H1 (cell line): ENCODE measurements at regions not wholly inside any gene's neighbourhood (a gene's known extent, or its start where the extent isn't known, plus 50 kb on each side); places are given as distances from the start of the nearest gene placed in this dataset.
A peak's percentile ranks its signal among the peaks of the same experiment; 100 is the strongest.

Experiments used
- CTCF ChIA-PET: fragments of 300-600 bp; sonication (Branson Sonifier 250); formaldehyde crosslinking; loops from one replicate; lab custom pipeline; 2021; ENCODE audit not compliant: partially characterized antibody; lab: Charles Lee
- POLR2A ChIA-PET: fragments of 300-600 bp; sonication (Branson Sonifier 250); formaldehyde crosslinking; loops from one replicate; lab custom pipeline; 2021; ENCODE audit warnings: inconsistent platforms; ENCODE audit not compliant: partially characterized antibody; lab: Charles Lee
- DNase-seq, 2 experiments: peaks; one replicate each; pipeline versions ENCODE4 v3.0.0 to v3.0.0-alpha.2; 2010 to 2022; ENCODE audit warnings: low spot score in 2 of 2, low read depth in 1 of 2, mixed read lengths in 1 of 2
- FAIRE-seq: peaks from 2 replicates; lab custom pipeline; 2011; peaks lifted over from hg19 to GRCh38; lab: Jason Lieb, UNC
- H2AFZ ChIP-seq: 2 replicates; pipeline ENCODE4 v1.8.1; 2012; ENCODE audit warnings: low read length, inconsistent platforms
- H2AK5ac ChIP-seq: 2 replicates; pipeline ENCODE4 v1.6.1; 2013; ENCODE audit warnings: low read depth, low read length
- H2BK120ac ChIP-seq: replicated peaks from 2 replicates; pipeline ENCODE3; 2013; ENCODE audit warnings: low read depth, low read length, inconsistent platforms
- H2BK12ac ChIP-seq: 2 replicates; pipeline ENCODE4 v1.6.1; 2013; ENCODE audit warnings: low read depth, low read length
- H2BK15ac ChIP-seq: 2 replicates; pipeline ENCODE4 v1.6.1; 2013; ENCODE audit warnings: low read length
- H2BK20ac ChIP-seq: 2 replicates; pipeline ENCODE4 v1.6.1; 2013; ENCODE audit warnings: low read length
- H2BK5ac ChIP-seq: 2 replicates; pipeline ENCODE4 v1.6.1; 2013; ENCODE audit warnings: low read depth, low read length
- H3K14ac ChIP-seq: 2 replicates; pipeline ENCODE4 v1.6.1; 2013; ENCODE audit warnings: inconsistent platforms; ENCODE audit not compliant: insufficient read length
- H3K18ac ChIP-seq: 2 replicates; pipeline ENCODE4 v1.6.1; 2013; ENCODE audit warnings: low read length; ENCODE audit errors: extremely low read depth
- H3K23ac ChIP-seq: 2 replicates; pipeline ENCODE4 v1.6.1; 2013; ENCODE audit warnings: inconsistent platforms; ENCODE audit not compliant: insufficient read length
- H3K23me2 ChIP-seq: 2 replicates; pipeline ENCODE4 v1.6.1; 2013; ENCODE audit warnings: low read depth, low read length
- H3K27ac ChIP-seq: 2 replicates; pipeline ENCODE4 v1.6.1; 2011; ENCODE audit warnings: low read depth, low read length, inconsistent platforms
- H3K27me3 ChIP-seq, 4 experiments: replicated peaks in 1 of 4; 1 replicate in 1 of 4; 2 replicates in 3 of 4; pipeline versions ENCODE4 v1.6.1 to v1.8.1; 2011 to 2013; ENCODE audit warnings: low read length in 3 of 4, mild to moderate bottlenecking in 3 of 4, inconsistent platforms in 2 of 4, mixed read lengths in 2 of 4, moderate library complexity in 1 of 4; ENCODE audit not compliant: control insufficient read depth in 3 of 4, insufficient read depth in 3 of 4; ENCODE audit errors: extremely low read depth in 1 of 4
- H3K36me3 ChIP-seq, 4 experiments: 2 replicates each; pipeline versions ENCODE4 v1.6.1 to v1.8.1; 2011 to 2013; ENCODE audit warnings: mild to moderate bottlenecking in 4 of 4, low read length in 3 of 4, moderate library complexity in 2 of 4, control low read depth in 1 of 4, inconsistent platforms in 1 of 4; ENCODE audit not compliant: insufficient read depth in 4 of 4, control insufficient read depth in 2 of 4
- H3K4ac ChIP-seq: replicated peaks from 2 replicates; pipeline ENCODE3; 2013; ENCODE audit warnings: low read length, low read depth, mixed read lengths, inconsistent platforms; ENCODE audit not compliant: insufficient read length
- H3K4me1 ChIP-seq, 4 experiments: replicated peaks in 1 of 4; 1 replicate in 1 of 4; 2 replicates in 3 of 4; pipeline versions ENCODE4 v1.6.1 to v1.8.1; 2011 to 2013; ENCODE audit warnings: low read length in 3 of 4, inconsistent platforms in 2 of 4, mixed read lengths in 1 of 4; ENCODE audit not compliant: insufficient read depth in 4 of 4, control insufficient read depth in 3 of 4
- H3K4me2 ChIP-seq, 2 experiments: 2 replicates each; pipeline versions ENCODE4 v1.6.1 to v1.8.1; 2011 to 2013; ENCODE audit warnings: low read depth in 2 of 2, low read length in 2 of 2, control low read depth in 1 of 2, inconsistent platforms in 1 of 2, mild to moderate bottlenecking in 1 of 2; ENCODE audit not compliant: insufficient read depth in 1 of 2
- H3K4me3 ChIP-seq, 4 experiments: fragments of 200-600, 300-600 bp in 1 of 4; sonication (generic), shearing (Covaris generic), sonication (Bioruptor Twin) in 1 of 4; 2 replicates each; pipeline versions ENCODE4 v1.5.1 to v1.8.1; 2011 to 2016; ENCODE audit warnings: low read length in 4 of 4, low read depth in 3 of 4, control low read depth in 2 of 4, inconsistent platforms in 2 of 4, mild to moderate bottlenecking in 2 of 4, mixed read lengths in 1 of 4, moderate library complexity in 1 of 4; ENCODE audit not compliant: insufficient read depth in 2 of 4; ENCODE audit errors: extremely low read depth in 1 of 4
- H3K56ac ChIP-seq: replicated peaks from 2 replicates; pipeline ENCODE3; 2013; ENCODE audit warnings: low read depth, mild to moderate bottlenecking, mixed read lengths, low read length, inconsistent platforms; ENCODE audit not compliant: insufficient read length
- H3K79me1 ChIP-seq: 2 replicates; pipeline ENCODE4 v1.6.1; 2013; ENCODE audit warnings: low read depth, low read length, control low read depth
- H3K79me2 ChIP-seq, 2 experiments: 2 replicates each; pipeline versions ENCODE4 v1.6.1 to v1.8.1; 2012 to 2013; ENCODE audit warnings: low read length in 2 of 2, mild to moderate bottlenecking in 2 of 2, inconsistent platforms in 1 of 2; ENCODE audit not compliant: insufficient read depth in 2 of 2, control insufficient read depth in 1 of 2
- H3K9ac ChIP-seq, 4 experiments: replicated peaks in 1 of 4; 1 replicate in 1 of 4; 2 replicates in 3 of 4; pipeline versions ENCODE4 v1.6.1 to v1.8.1; 2011 to 2013; ENCODE audit warnings: low read depth in 3 of 4, low read length in 3 of 4, control low read depth in 2 of 4, mild to moderate bottlenecking in 2 of 4, moderate library complexity in 2 of 4, inconsistent platforms in 1 of 4; ENCODE audit errors: extremely low read depth in 1 of 4
- H3K9me3 ChIP-seq, 2 experiments: 2 replicates each; pipeline versions ENCODE4 v1.6.1 to v1.8.1; 2012 to 2013; ENCODE audit warnings: mild to moderate bottlenecking in 2 of 2, moderate library complexity in 2 of 2, control low read depth in 1 of 2, inconsistent platforms in 1 of 2, low read depth in 1 of 2, low read length in 1 of 2, mixed read lengths in 1 of 2; ENCODE audit not compliant: insufficient read depth in 2 of 2
- H4K20me1 ChIP-seq, 2 experiments: replicated peaks in 1 of 2; 2 replicates each; pipeline versions ENCODE3 to v1.8.1; 2011 to 2013; ENCODE audit warnings: inconsistent platforms in 2 of 2, low read length in 2 of 2, mild to moderate bottlenecking in 1 of 2; ENCODE audit not compliant: insufficient read depth in 2 of 2, control insufficient read depth in 1 of 2
- H4K5ac ChIP-seq: 2 replicates; pipeline ENCODE4 v1.6.1; 2013; ENCODE audit warnings: low read length, low read depth, mixed read lengths, inconsistent platforms; ENCODE audit not compliant: insufficient read length
- H4K8ac ChIP-seq: 2 replicates; pipeline ENCODE4 v1.8.0; 2013; ENCODE audit warnings: mild to moderate bottlenecking, moderate library complexity, low read length, inconsistent platforms; ENCODE audit not compliant: insufficient read depth; ENCODE audit errors: extremely low read depth
- H4K91ac ChIP-seq: replicated peaks from 2 replicates; pipeline ENCODE3; 2013; ENCODE audit warnings: low read length, mixed read lengths, inconsistent platforms; ENCODE audit not compliant: insufficient read length
- BACH1 ChIP-seq: IDR thresholded peaks from 2 replicates; pipeline ENCODE4 v1.6.1; 2012; ENCODE audit warnings: low read length, improper control_type of control experiment
- PHF8 ChIP-seq: fragments of 200-600 bp; sonication (generic); conservative IDR thresholded peaks from 2 replicates; pipeline ENCODE4 v1.7.1; 2012; ENCODE audit warnings: low read depth, mild to moderate bottlenecking, inconsistent platforms, low read length, moderate library complexity
- POLR2A ChIP-seq, 2 experiments: IDR thresholded peaks; 1 replicate in 1 of 2; 2 replicates in 1 of 2; pipeline ENCODE4 v1.6.1; 2011; ENCODE audit warnings: low read depth in 2 of 2, low read length in 2 of 2, mild to moderate bottlenecking in 2 of 2; ENCODE audit errors: control extremely low read depth in 1 of 2
- SP2 ChIP-seq: IDR thresholded peaks from 2 replicates; pipeline ENCODE4 v1.6.1; 2012; ENCODE audit warnings: mild to moderate bottlenecking, low read length, inconsistent platforms
- TEAD4 ChIP-seq: IDR thresholded peaks from 2 replicates; pipeline ENCODE4 v1.6.1; 2012; ENCODE audit warnings: low read depth, low read length, inconsistent platforms, mixed read lengths
- WGBS, 2 experiments: shearing (Covaris generic) in 1 of 2; methylation state at CpG; one replicate each; pipeline versions ENCODE4 v1.1.6 to v1.1.7; 2013 to 2015; ENCODE audit warnings: low lambda C conversion rate in 2 of 2, mixed read lengths in 2 of 2, inconsistent platforms in 1 of 2, low coverage in 1 of 2, missing lambda C conversion rate in 1 of 2; ENCODE audit not compliant: insufficient replicate concordance in 2 of 2, insufficient coverage in 1 of 2, insufficient read length in 1 of 2; ENCODE audit errors: extremely low coverage in 1 of 2, missing lambda C conversion rate in 1 of 2; 5-methylcytosine and 5-hydroxymethylcytosine counted together

DNA sequence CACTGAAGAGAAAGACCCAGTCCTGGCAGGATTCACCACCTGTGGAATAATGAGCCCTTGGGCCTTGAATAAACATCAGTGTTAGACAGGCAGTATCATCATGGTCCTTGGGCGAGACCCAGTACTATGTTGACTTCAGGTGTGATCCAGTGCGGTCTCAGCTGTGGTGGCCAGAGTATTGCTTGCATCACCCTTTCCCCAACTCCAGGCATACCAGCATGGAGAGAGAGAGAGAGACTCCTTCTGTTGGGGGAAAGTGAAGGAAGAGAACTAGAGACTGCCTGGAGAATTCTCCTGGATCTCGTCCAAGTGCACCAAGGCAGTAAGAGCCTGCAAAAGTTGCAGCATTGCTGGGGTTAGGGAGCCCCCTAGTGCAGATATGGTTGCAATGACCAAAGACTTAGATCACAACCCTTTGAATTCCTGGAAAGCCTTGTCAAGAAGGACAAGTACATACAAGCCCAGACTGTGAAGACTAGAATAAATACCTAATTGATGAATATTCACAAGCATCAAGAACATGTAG, 61.1 kb upstream of the VAMP7 start:
- peak; percentile 92 for FAIRE-seq
- TF ChIP-seq PHF8 (no peak), POLR2A (IDR thresholded peaks at IDR 0.05; ENCODE audit: control extremely low read depth in 1 of 2, low read depth in 2 of 2, low read length in 2 of 2) (no peak), BACH1 (no peak), TEAD4 (0 out of 2 replicates have a peak, but pooled peaks have one; percentile 12), SP2 (no peak)

More for the DNA sequence above, 61.1 kb upstream of the VAMP7 start:
- no peak overlapping the region for H4K8ac ChIP-seq
- H3K4ac ChIP-seq: no peak overlapping the region
- CTCF ChIA-PET: no interaction called here
- POLR2A ChIA-PET: no interaction called here
- H2BK12ac ChIP-seq: no peak overlapping the region
- no peak overlapping the region for H2AK5ac ChIP-seq
- H3K27me3 ChIP-seq: no peaks in the 10 kb centered on the region
- no peak overlapping the region for H2BK15ac ChIP-seq
- H3K4me3 ChIP-seq: no peak overlapping the region
- H3K14ac ChIP-seq: no peak overlapping the region
- H3K4me2 ChIP-seq: no peak overlapping the region
- peaks cover 16 to 20% of the 10 kb centered on the region in 2 experiments for H3K9me3 ChIP-seq
- no peak overlapping the region for H3K56ac ChIP-seq
- H3K27ac ChIP-seq: no peak overlapping the region
- no peak overlapping the region for H2BK120ac ChIP-seq
- H3K36me3 ChIP-seq: no peaks in the 10 kb centered on the region
- H4K91ac ChIP-seq: no peak overlapping the region
- H2BK5ac ChIP-seq: no peak overlapping the region
- H2BK20ac ChIP-seq: no peak overlapping the region
- peak overlapping the region; percentile 73 for H2AFZ ChIP-seq
- no peaks in the 10 kb centered on the region for H3K79me2 ChIP-seq
- no peaks in the 10 kb centered on the region; a peak in 1 of 7 replicates for H3K4me1 ChIP-seq
- no peak overlapping the region for H3K9ac ChIP-seq
- H3K23ac ChIP-seq: no peak overlapping the region
- no peaks in the 10 kb centered on the region for H3K23me2 ChIP-seq
- H3K18ac ChIP-seq: no peak overlapping the region
- no peaks in the 10 kb centered on the region for H4K20me1 ChIP-seq
- 69% methylated on average over 2 of the region's 3 CpGs; no CpG with 5 or more reads in 1 of the 2 experiments for WGBS, 2 experiments
- no peaks in the 10 kb centered on the region for H3K79me1 ChIP-seq
- H4K5ac ChIP-seq: no peak overlapping the region
- peak; percentile 56 to 58 for DNase-seq
